ENCODE measurements at regions not wholly inside any gene's neighbourhood (a gene's known extent, or its start where the extent isn't known, plus 50 kb on each side); places are given as distances from the start of the nearest gene placed in this dataset.
A peak's percentile ranks its signal among the peaks of the same experiment; 100 is the strongest.

DNA sequence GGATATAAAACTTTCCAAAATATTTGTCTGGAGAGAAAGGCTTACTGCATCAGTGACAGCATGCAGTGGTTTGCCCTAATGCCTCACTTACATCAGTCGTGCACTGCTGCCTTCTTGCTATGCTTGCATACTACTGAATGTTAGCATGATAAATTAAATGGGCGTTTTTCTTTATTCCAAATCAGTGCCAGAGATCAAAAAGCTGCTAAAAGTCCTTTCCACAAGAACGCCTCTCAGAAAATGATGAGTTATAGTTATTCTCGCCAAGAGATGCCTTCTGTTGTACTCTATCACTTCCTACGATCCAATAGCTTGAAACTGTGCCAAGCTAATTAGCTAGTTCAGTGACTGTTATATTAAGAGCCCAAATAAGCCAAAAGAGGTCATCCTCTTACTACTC, 345.8 kb upstream of the ROBO2 start:
- no peaks in the 10 kb centered on the region for H3K9me3 ChIP-seq (ENCODE audit: insufficient read depth, low read length)
- no peaks in the 10 kb centered on the region for H3K27me3 ChIP-seq (ENCODE audit: low read depth, low read length)
- H3K4me2 ChIP-seq (ENCODE audit: low read length): no peak overlapping the region
- no peaks in the 10 kb centered on the region for H3K36me3 ChIP-seq (replicated peaks; ENCODE audit: low read depth, low read length)
- no peak overlapping the region for H3K27ac ChIP-seq (ENCODE audit: low read length)
- no peak overlapping the region for H3K4me3 ChIP-seq (ENCODE audit: low read length)
- H3K4me1 ChIP-seq (ENCODE audit: low read length): no peaks in the 10 kb centered on the region
- H2AFZ ChIP-seq (ENCODE audit: low read depth, low read length): no peak overlapping the region
- no peaks in the 10 kb centered on the region for H3K79me2 ChIP-seq (ENCODE audit: low read length)
- H3K9ac ChIP-seq (ENCODE audit: low read length): no peak overlapping the region
- H4K20me1 ChIP-seq (ENCODE audit: insufficient read depth, low read length): no peaks in the 10 kb centered on the region
- TF ChIP-seq, protein P1, sequence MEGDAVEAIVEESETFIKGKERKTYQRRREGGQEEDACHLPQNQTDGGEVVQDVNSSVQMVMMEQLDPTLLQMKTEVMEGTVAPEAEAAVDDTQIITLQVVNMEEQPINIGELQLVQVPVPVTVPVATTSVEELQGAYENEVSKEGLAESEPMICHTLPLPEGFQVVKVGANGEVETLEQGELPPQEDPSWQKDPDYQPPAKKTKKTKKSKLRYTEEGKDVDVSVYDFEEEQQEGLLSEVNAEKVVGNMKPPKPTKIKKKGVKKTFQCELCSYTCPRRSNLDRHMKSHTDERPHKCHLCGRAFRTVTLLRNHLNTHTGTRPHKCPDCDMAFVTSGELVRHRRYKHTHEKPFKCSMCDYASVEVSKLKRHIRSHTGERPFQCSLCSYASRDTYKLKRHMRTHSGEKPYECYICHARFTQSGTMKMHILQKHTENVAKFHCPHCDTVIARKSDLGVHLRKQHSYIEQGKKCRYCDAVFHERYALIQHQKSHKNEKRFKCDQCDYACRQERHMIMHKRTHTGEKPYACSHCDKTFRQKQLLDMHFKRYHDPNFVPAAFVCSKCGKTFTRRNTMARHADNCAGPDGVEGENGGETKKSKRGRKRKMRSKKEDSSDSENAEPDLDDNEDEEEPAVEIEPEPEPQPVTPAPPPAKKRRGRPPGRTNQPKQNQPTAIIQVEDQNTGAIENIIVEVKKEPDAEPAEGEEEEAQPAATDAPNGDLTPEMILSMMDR (IDR thresholded peaks at IDR 0.05; ENCODE audit: low read depth, low read length): no peak
- no peak for TF ChIP-seq EZH2phosphoT487 (IDR thresholded peaks at IDR 0.05; ENCODE audit: low read depth)

DNA sequence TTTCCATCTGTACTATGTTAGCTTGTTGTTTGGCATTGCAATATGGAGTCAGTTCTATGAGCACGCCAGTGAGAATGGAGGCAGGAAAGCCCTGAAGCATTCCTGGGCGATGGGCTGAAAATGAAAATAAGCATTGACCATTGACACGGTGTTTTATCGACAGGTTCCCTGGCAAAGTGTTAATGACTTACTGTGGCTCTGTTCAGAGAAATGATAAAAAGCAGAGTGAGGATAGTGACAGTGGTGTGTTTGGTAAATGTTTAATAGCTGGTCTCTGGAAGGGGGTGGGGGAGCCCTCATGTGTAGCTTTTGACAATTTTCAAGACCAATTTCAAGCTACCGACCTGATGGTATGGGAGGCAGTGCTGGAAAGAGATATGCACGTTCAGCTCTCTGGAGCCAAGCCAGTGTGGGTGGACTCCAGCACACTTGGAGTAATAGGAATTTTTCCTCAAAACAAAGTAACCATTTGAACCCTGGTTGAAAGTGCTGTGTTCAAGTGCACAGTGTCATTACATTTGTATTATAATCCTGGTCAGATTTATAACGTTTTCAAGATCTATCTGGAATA, 341.7 kb upstream of the ROBO2 start:
- Histone ChIP-seq H2AFZ (ENCODE audit: low read depth, low read length) (no peak overlapping the region), H3K4me2 (ENCODE audit: low read length) (no peak overlapping the region), H3K4me3 (ENCODE audit: low read length) (no peak overlapping the region), H3K36me3 (replicated peaks; ENCODE audit: low read depth, low read length) (no peaks in the 10 kb centered on the region), H3K4me1 (ENCODE audit: low read length) (no peaks in the 10 kb centered on the region), H3K79me2 (ENCODE audit: low read length) (no peaks in the 10 kb centered on the region), H3K9ac (ENCODE audit: low read length) (no peak overlapping the region), H3K27me3 (ENCODE audit: low read depth, low read length) (no peaks in the 10 kb centered on the region), H3K27ac (ENCODE audit: low read length) (no peak overlapping the region), H3K9me3 (ENCODE audit: insufficient read depth, low read length) (no peaks in the 10 kb centered on the region), H4K20me1 (ENCODE audit: insufficient read depth, low read length) (no peaks in the 10 kb centered on the region)
- no peak for TF ChIP-seq EZH2phosphoT487 (IDR thresholded peaks at IDR 0.05; ENCODE audit: low read depth)
- TF ChIP-seq, protein P1 (IDR thresholded peaks at IDR 0.05; ENCODE audit: low read depth, low read length): no peak

DNA sequence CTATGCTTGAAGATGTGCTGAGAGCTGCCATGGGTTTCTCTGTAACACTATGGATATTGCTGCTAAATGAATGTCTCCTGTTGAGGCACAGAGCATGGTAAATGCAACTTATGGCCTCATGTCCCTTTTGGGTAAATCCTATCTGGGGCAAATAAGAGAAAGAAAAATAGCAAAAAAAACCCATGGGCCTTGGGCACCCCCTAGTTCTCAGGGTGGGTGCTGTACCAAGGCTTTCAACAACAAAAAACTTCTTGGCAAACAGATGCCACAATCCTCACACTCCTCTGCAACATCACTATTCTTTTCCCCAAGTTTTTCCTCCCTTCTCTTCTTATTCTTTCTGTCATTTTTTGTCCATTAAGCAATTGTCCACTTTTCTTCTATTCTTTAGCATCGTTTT, 340.1 kb upstream of the ROBO2 start:
- H3K4me2 ChIP-seq (ENCODE audit: low read length): peak overlapping the region; percentile 6; the same call in 1 of the 2 replicates
- TF ChIP-seq, protein P1 (IDR thresholded peaks at IDR 0.05; ENCODE audit: low read depth, low read length): no peak
- TF ChIP-seq EZH2phosphoT487 (IDR thresholded peaks at IDR 0.05; ENCODE audit: low read depth): no peak
- H3K9ac ChIP-seq (ENCODE audit: low read length): no peak overlapping the region
- no peaks in the 10 kb centered on the region for H3K27me3 ChIP-seq (ENCODE audit: low read depth, low read length)
- no peaks in the 10 kb centered on the region for H3K4me1 ChIP-seq (ENCODE audit: low read length)
- H3K27ac ChIP-seq (ENCODE audit: low read length): no peak overlapping the region
- H3K4me3 ChIP-seq (ENCODE audit: low read length): no peak overlapping the region
- 0 out of 2 replicates have a peak overlapping the region, but pooled peaks have one; percentile 26 for H2AFZ ChIP-seq (ENCODE audit: low read depth, low read length)
- H3K36me3 ChIP-seq (replicated peaks; ENCODE audit: low read depth, low read length): no peaks in the 10 kb centered on the region
- H4K20me1 ChIP-seq (ENCODE audit: insufficient read depth, low read length): no peaks in the 10 kb centered on the region
- H3K79me2 ChIP-seq (ENCODE audit: low read length): no peaks in the 10 kb centered on the region
- H3K9me3 ChIP-seq (ENCODE audit: insufficient read depth, low read length): no peaks in the 10 kb centered on the region

DNA sequence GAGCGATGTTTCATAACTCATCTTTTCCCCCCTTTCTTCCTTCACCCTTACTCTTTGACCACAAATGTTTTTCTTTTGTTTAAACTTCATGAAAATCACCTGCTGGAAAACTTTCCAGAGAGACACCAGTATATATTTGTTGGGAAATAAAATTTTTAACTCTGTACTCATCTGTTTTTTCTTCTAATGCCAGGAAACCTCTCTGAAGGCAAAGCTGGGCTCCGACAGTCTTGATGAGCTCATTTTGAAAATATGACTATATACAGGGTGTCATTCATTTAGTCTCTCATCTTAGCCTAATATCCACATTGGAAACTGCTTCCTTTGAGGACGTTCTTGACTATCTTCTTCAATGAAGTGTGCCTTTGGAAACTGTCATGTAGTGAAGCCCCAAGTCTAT, 339.6 kb upstream of the ROBO2 start:
- no peak for TF ChIP-seq EZH2phosphoT487 (IDR thresholded peaks at IDR 0.05; ENCODE audit: low read depth)
- TF ChIP-seq, protein P1 (IDR thresholded peaks at IDR 0.05; ENCODE audit: low read depth, low read length): no peak
- no peaks in the 10 kb centered on the region for H3K36me3 ChIP-seq (replicated peaks; ENCODE audit: low read depth, low read length)
- no peaks in the 10 kb centered on the region for H4K20me1 ChIP-seq (ENCODE audit: insufficient read depth, low read length)
- no peaks in the 10 kb centered on the region for H3K9me3 ChIP-seq (ENCODE audit: insufficient read depth, low read length)
- H3K27me3 ChIP-seq (ENCODE audit: low read depth, low read length): no peaks in the 10 kb centered on the region
- H3K9ac ChIP-seq (ENCODE audit: low read length): no peak overlapping the region
- H2AFZ ChIP-seq (ENCODE audit: low read depth, low read length): no peak overlapping the region
- H3K4me1 ChIP-seq (ENCODE audit: low read length): no peaks in the 10 kb centered on the region
- H3K4me3 ChIP-seq (ENCODE audit: low read length): no peak overlapping the region
- no peak overlapping the region for H3K27ac ChIP-seq (ENCODE audit: low read length)
- H3K79me2 ChIP-seq (ENCODE audit: low read length): no peaks in the 10 kb centered on the region
- H3K4me2 ChIP-seq (ENCODE audit: low read length): no peak overlapping the region

Measured in OCI-LY3 (cell line).